Common myeloid progenitor, CD34-positive (primary cell): ENCODE measurements at regions not wholly inside any gene's neighbourhood (a gene's known extent, or its start where the extent isn't known, plus 50 kb on each side); places are given as distances from the start of the nearest gene placed in this dataset.
"Not testable (repeated sequence)": the region's sequence is repeated elsewhere in the genome, so short reads cannot be mapped to it uniquely, and the experiment has no call there.

ENCODE experiments used
- CTCF ChIA-PET: fragments of 350-600 bp; sonication (Branson Sonifier 250); formaldehyde crosslinking; loops from one replicate; lab custom pipeline; 2021; ENCODE audit warnings: antibody characterized with exemption; lab: Charles Lee
- POLR2A ChIA-PET: fragments of 350-600 bp; sonication (Branson Sonifier 250); formaldehyde crosslinking; loops from one replicate; lab custom pipeline; 2021; ENCODE audit warnings: antibody characterized with exemption; lab: Charles Lee
- DNase-seq, 3 donors: peaks; one replicate each; pipeline versions ENCODE4 v3.0.0 to v3.0.0-alpha.2; 2013
- H3K27ac ChIP-seq, 2 experiments: 1 replicate in 1 of 2; 2 replicates in 1 of 2; pipeline ENCODE4 v1.7.0; 2013; ENCODE audit warnings: inconsistent platforms in 2 of 2, low read length in 2 of 2, mild to moderate bottlenecking in 2 of 2, low read depth in 1 of 2, moderate library complexity in 1 of 2; ENCODE audit not compliant: severe bottlenecking in 2 of 2, insufficient read depth in 1 of 2, poor library complexity in 1 of 2
- H3K27me3 ChIP-seq, 5 experiments: replicated peaks in 2 of 5; 1 replicate in 3 of 5; 2 replicates in 2 of 5; pipeline versions ENCODE4 v1.6.1 to v1.7.0; 2013; ENCODE audit warnings: low read length in 4 of 5, mild to moderate bottlenecking in 2 of 5, moderate library complexity in 2 of 5, inconsistent platforms in 1 of 5; ENCODE audit not compliant: insufficient read depth in 5 of 5, control insufficient read depth in 4 of 5
- H3K36me3 ChIP-seq, 4 experiments: 1 replicate in 2 of 4; 2 replicates in 2 of 4; pipeline versions ENCODE4 v1.6.1 to v1.7.0; 2013; ENCODE audit warnings: low read length in 3 of 4, control low read depth in 1 of 4, mild to moderate bottlenecking in 1 of 4; ENCODE audit not compliant: control insufficient read depth in 4 of 4, insufficient read depth in 4 of 4
- H3K4me1 ChIP-seq, 4 experiments: 1 replicate in 3 of 4; 2 replicates in 1 of 4; pipeline versions ENCODE4 v1.6.1 to v1.7.1; 2013; ENCODE audit warnings: low read length in 3 of 4, mild to moderate bottlenecking in 3 of 4, control low read depth in 1 of 4, inconsistent platforms in 1 of 4, moderate library complexity in 1 of 4; ENCODE audit not compliant: control insufficient read depth in 4 of 4, insufficient read depth in 4 of 4; ENCODE audit errors: control extremely low read depth in 1 of 4
- H3K4me3 ChIP-seq, 7 experiments: 1 replicate in 4 of 7; 2 replicates in 3 of 7; pipeline versions ENCODE4 v1.5.1 to v1.7.0; 2013; ENCODE audit warnings: mild to moderate bottlenecking in 7 of 7, low read length in 6 of 7, moderate library complexity in 6 of 7, inconsistent platforms in 2 of 7, low read depth in 2 of 7, control low read depth in 1 of 7; ENCODE audit not compliant: insufficient read depth in 4 of 7, control insufficient read depth in 1 of 7; ENCODE audit errors: extremely low read depth in 1 of 7
- H3K9me3 ChIP-seq, 5 experiments: 1 replicate in 4 of 5; 2 replicates in 1 of 5; pipeline versions ENCODE4 v1.6.1 to v1.7.1; 2013; ENCODE audit warnings: low read length in 4 of 5, mild to moderate bottlenecking in 2 of 5, inconsistent platforms in 1 of 5, low read depth in 1 of 5, moderate library complexity in 1 of 5; ENCODE audit not compliant: control insufficient read depth in 4 of 5, insufficient read depth in 2 of 5; ENCODE audit errors: control extremely low read depth in 1 of 5
- WGBS: methylation state at CpG from one replicate; pipeline ENCODE4 v1.1.5; 2013; ENCODE audit not compliant: insufficient coverage; 5-methylcytosine and 5-hydroxymethylcytosine counted together

DNA sequence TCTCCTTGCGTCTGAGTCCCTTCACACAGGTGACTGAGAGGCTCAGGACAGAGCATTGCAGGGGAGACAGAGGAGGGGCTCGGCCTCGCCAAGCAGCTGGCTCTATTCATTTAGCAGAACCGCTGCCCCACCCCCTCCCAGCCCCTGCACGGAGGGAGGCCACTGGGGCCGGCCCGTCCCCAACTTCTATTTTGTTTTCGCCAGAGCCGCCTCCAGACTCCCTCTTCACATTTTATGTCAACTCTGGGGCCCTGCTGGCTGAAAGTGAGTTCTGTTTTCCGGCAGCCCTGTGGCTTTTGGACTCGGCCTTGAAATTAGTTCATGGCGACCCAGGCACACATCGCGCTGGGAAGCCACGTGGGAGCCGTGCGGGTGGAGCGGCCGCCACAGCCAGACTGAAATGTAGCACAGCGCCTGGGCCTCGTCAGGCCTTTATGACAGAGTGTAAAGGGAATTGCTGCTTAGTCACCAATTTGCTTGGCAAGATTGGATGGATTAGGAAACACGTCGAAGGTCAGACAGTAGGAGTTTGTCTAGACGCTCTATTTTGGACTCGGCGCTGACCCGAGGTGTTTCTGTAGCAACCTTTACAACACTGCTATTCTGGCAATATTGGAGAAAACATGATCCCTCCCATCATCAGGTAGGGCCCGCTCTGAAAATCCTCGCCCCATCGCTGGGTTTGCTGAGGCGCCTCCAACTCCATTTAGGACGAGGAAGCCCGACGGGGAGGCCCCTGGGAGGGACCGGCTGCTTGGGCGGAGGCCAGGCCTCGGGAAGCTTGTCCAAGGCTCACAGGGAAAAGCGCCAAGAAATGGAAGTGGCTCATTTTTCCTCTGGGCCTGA is 90.7 kb upstream of the CTDP1 start:
- H3K4me1 ChIP-seq: peaks cover 0 to 2% (median 0%) of the 10 kb centered on the region in 4 experiments
- 76% methylated on average over 34 of the region's 38 CpGs for WGBS
- POLR2A ChIA-PET: no interaction called here
- no peak overlapping the region for H3K27ac ChIP-seq
- no peaks in the 10 kb centered on the region for H3K36me3 ChIP-seq
- DNase-seq: peak; percentile 5 to 57 (median 52)
- H3K27me3 ChIP-seq: no peaks in the 10 kb centered on the region
- CTCF ChIA-PET: no interaction called here
- peaks cover 0 to 5% (median 0%) of the 10 kb centered on the region in 5 experiments for H3K9me3 ChIP-seq
- no peak overlapping the region for H3K4me3 ChIP-seq

DNA sequence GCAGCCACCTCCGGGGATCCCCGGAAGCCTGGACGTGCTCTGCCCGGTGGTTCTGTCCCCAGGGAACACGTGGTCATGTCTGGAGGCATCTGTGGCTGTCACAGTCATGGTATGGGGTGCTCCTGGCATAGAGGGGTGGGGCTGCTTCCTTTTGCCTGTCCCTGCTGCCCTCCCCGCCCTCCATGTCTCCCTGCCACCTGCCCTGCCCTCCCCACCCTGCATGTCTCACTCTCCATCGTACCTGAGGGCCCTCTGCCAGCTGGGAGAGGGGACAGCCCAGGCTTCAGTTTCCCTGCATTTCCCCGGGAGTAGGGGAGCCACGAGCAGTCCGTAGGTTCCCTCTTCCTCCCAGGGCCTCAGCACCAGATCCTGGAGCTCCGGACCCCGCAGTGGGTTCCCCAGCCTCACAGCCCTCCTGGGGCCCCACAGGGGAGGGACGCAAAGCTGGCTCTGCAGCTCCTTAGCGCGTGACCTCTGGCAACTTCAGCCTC is 90.0 kb upstream of the CTDP1 start:
- POLR2A ChIA-PET: no interaction called here
- peaks cover 0 to 5% (median 0%) of the 10 kb centered on the region in 5 experiments for H3K9me3 ChIP-seq
- no peak overlapping the region for H3K27ac ChIP-seq
- H3K4me3 ChIP-seq: no peak overlapping the region
- WGBS: 90% methylated on average over 15 of the region's 15 CpGs
- no peaks in the 10 kb centered on the region for H3K27me3 ChIP-seq
- CTCF ChIA-PET: no interaction called here
- no peaks in the 10 kb centered on the region for H3K36me3 ChIP-seq
- H3K4me1 ChIP-seq: peaks cover 0 to 2% (median 0%) of the 10 kb centered on the region in 4 experiments
- no peak for DNase-seq

- Histone ChIP-seq H3K27me3 (no peaks in the 10 kb centered on the region), H3K27ac (no peak overlapping the region), H3K36me3 (no peaks in the 10 kb centered on the region), H3K9me3 (peaks cover 0 to 5% (median 0%) of the 10 kb centered on the region in 5 experiments), H3K4me1 (peaks cover 0 to 2% (median 0%) of the 10 kb centered on the region in 4 experiments), H3K4me3 (no peak overlapping the region)
- DNase-seq: no peak
- WGBS: 96% methylated on average over 26 of the region's 31 CpGs
- POLR2A ChIA-PET: no interaction called here
- CTCF ChIA-PET: no interaction called here
Measured at GRCh38 chr18:79590191-79591031, 89.2 kb upstream of the CTDP1 start.

GRCh38 chr18:79591032-79591308 is 88.6 kb upstream of the CTDP1 start:
- CTCF ChIA-PET: no interaction called here
- H3K4me1 ChIP-seq: peaks cover 0 to 2% (median 0%) of the 10 kb centered on the region in 4 experiments
- peaks cover 0 to 5% (median 0%) of the 10 kb centered on the region in 5 experiments for H3K9me3 ChIP-seq
- WGBS: 100% methylated on average over 3 of the region's 4 CpGs
- POLR2A ChIA-PET: no interaction called here
- H3K27me3 ChIP-seq: peaks cover 0 to 2% (median 0%) of the 10 kb centered on the region in 5 experiments
- no peak overlapping the region for H3K4me3 ChIP-seq
- H3K27ac ChIP-seq: no peak overlapping the region
- no peaks in the 10 kb centered on the region for H3K36me3 ChIP-seq
- no peak for DNase-seq

- H3K36me3 ChIP-seq, H3K27me3 ChIP-seq, POLR2A ChIA-PET, H3K4me3 ChIP-seq, CTCF ChIA-PET, H3K9me3 ChIP-seq, H3K27ac ChIP-seq, H3K4me1 ChIP-seq: not testable (repeated sequence)
- DNase-seq: peak in 1 of 3 donors; percentile 26
- 83% methylated on average over 1 of the region's 3 CpGs for WGBS
Measured at GRCh38 chr18:79592684-79593083, 86.9 kb upstream of the CTDP1 start.

- no peaks in the 10 kb centered on the region for H3K36me3 ChIP-seq
- peaks cover 0 to 2% (median 0%) of the 10 kb centered on the region in 4 experiments for H3K4me1 ChIP-seq
- no peak overlapping the region for H3K4me3 ChIP-seq
- DNase-seq: no peak
- ChIA-PET POLR2A (no interaction called here), CTCF (no interaction called here)
- peaks cover 0 to 5% (median 0%) of the 10 kb centered on the region in 5 experiments for H3K9me3 ChIP-seq
- H3K27me3 ChIP-seq: peaks cover 0 to 6% (median 3%) of the 10 kb centered on the region in 5 experiments
- WGBS: 94% methylated on average over 20 of the region's 22 CpGs
- no peak overlapping the region for H3K27ac ChIP-seq
Measured at GRCh38 chr18:79595876-79596374, 83.7 kb upstream of the CTDP1 start.
